Astrocyte of the spinal cord (primary cell): ENCODE measurements at regions not wholly inside any gene's neighbourhood (a gene's known extent, or its start where the extent isn't known, plus 50 kb on each side); places are given as distances from the start of the nearest gene placed in this dataset.

Experiments used
- DNase-seq: peaks from one replicate; pipeline ENCODE4 v3.0.0; 2011; ENCODE audit warnings: low read depth, low spot score
- H3K4me3 ChIP-seq: 2 replicates; pipeline ENCODE4 v1.5.1; 2011; ENCODE audit warnings: low read depth, mild to moderate bottlenecking, low read length, moderate library complexity
- in situ Hi-C: cut with HindIII; loops from 2 replicates; pipeline ENCODE4 v1.10.0; 2017; ENCODE audit warnings: low sequenced_read_pairs
- TF ChIP-seq, protein P1 (sequence below): IDR thresholded peaks from 2 replicates; pipeline ENCODE4 v1.5.1; 2012; ENCODE audit warnings: low read depth, mild to moderate bottlenecking, low read length, inconsistent platforms

DNA sequence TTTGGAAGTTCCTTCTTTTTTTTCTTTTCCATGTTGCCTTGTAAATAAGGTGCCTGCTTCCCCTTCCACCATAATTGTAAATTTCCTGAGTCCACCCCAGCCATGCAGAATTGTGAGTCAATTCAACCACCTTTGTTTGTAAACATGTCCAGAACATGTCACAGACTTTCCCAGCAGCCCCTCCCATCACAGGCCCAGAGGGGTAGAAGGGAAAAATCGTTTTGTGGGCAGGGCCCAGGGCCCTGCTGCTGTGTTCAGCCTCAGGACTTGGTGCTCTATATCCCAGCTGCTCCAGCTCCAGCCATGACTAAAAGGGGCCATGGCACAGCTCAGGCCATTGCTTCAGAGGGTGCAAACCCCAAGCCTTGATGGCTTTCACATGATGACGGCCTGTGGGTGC is 384.6 kb upstream of the NCAM2 start:
- DNase-seq, result no peak
- H3K4me3 ChIP-seq, result no peak overlapping the region
- TF ChIP-seq, protein P1, sequence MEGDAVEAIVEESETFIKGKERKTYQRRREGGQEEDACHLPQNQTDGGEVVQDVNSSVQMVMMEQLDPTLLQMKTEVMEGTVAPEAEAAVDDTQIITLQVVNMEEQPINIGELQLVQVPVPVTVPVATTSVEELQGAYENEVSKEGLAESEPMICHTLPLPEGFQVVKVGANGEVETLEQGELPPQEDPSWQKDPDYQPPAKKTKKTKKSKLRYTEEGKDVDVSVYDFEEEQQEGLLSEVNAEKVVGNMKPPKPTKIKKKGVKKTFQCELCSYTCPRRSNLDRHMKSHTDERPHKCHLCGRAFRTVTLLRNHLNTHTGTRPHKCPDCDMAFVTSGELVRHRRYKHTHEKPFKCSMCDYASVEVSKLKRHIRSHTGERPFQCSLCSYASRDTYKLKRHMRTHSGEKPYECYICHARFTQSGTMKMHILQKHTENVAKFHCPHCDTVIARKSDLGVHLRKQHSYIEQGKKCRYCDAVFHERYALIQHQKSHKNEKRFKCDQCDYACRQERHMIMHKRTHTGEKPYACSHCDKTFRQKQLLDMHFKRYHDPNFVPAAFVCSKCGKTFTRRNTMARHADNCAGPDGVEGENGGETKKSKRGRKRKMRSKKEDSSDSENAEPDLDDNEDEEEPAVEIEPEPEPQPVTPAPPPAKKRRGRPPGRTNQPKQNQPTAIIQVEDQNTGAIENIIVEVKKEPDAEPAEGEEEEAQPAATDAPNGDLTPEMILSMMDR, result no peak
- in situ Hi-C loops, result no loop called here

DNA sequence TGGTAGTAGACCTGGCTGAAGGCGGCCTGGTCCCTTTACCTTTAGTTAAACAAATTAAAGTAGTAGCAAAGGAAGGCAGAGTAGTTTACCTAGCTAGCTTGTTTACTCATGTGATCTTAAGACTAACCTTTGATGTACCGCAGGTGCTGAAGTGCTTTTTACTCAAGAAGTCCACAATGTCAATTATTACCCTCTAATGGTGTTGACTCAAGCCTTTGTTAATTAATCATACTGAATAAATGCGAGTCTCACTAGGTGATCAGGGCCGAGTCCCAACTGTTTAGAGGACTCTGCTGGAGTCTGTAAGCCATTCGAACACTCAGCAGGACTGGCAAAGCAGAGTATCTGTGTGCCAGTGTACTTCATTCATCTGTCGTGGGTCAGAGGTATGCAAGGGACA is 381.1 kb upstream of the NCAM2 start:
- in situ Hi-C loops, result no loop called here
- H3K4me3 ChIP-seq, result no peak overlapping the region
- TF ChIP-seq, protein P1, result no peak
- no peak for DNase-seq

DNA sequence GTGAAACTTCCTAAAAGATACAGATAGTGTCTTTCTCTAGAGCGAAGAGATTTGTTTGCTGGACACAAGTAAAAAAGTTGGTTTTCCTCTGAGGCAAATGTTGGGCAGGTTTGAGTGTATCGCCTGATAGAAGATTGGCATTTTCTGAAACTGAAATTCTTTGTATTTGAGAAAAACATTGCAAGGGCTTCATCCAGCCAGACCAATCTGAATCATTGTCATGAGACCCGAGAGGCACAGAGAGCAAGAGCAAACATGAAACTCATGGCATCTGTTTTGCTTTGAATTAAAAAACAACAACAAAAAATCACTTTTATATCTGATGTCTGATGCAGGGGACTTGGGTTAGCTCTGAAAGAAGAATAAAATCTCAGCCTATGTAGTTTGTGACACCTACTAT is 379.3 kb upstream of the NCAM2 start:
- DNase-seq, result no peak
- H3K4me3 ChIP-seq, result no peak overlapping the region
- in situ Hi-C loops, result no loop called here
- TF ChIP-seq, protein P1, result no peak

DNA sequence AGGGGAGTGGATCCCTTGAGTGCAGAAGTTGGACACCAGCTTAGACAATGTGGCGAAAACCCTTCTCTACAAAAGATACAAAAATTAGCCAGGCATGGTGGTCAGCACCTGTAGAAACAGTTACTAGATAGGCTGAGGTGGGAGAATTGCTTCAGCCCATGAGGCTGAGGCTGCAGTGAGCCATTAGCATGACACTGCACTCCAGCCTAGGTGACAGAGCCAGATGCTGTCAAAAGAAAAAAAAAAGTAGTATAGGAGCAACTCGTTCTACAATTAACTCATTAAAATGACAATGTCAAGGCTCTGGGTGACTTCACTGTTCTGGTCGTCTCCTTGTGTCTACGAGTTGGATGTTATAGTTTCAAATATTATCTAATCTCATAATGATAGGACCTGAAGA is 370.6 kb upstream of the NCAM2 start:
- no peak overlapping the region for H3K4me3 ChIP-seq
- DNase-seq, result no peak
- in situ Hi-C loops, result no loop called here
- TF ChIP-seq, protein P1, result no peak

DNA sequence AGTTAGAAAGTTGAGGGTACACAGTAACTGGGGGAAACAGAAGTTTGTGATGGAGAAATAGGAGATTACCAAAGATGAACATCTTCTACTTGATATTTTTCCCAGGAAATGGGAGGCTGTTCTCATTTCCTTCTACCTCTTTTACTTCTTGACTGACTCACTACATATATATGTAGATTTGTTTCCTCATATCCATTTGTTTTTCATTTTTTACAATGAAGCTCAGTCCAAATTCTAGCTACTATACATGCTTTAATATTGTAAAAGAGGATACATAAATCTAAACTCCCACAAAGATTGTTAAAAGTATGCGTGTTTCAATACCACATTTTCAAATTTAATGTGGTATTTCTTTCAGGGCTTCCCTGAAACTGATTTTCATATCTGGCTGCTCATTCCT is 366.6 kb upstream of the NCAM2 start:
- no peak overlapping the region for H3K4me3 ChIP-seq
- in situ Hi-C loops, result no loop called here
- TF ChIP-seq, protein P1, result no peak

DNA sequence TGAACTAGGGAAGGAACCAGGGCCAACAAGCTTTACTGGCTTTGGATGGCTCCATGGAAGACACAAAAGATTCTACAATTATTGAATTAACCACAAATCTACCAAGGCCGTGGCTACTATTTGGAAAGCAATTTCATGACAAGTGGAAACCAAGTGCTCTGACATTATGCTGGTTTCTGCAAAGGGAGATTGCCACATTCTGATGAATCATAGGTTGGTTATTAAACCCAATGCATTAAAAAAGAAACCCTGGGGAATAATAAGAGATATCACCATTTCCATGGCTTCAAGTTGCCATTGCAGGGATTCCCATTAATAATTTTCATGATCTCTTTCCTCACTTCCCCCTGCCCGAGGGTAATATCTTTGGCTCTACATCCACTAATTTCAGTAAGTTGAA is 359.2 kb upstream of the NCAM2 start:
- H3K4me3 ChIP-seq, result no peak overlapping the region
- DNase-seq, result peak; percentile 15
- TF ChIP-seq, protein P1, result no peak
- in situ Hi-C loops, result no loop called here

More for the DNA sequence above, 366.6 kb upstream of the NCAM2 start:
- no peak for DNase-seq

DNA sequence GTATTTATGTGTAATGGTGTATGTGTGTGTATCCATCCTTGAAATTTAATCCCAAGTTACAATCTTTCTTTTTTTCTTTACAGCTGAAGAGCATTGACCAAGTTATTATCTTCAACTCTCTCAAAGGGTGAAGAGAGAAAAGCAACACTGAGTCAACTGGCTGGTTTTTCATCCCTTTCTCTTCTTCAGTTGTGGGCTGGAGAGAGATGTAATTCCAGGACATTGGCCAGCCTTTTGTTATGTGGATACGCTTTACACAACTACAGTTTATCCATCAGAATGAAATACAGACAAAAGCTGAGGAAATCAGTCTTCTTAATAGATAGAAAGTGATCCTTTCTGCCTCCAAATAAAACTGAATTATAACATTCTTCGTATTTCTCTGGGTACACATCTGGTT is 357.0 kb upstream of the NCAM2 start:
- in situ Hi-C loops, result no loop called here
- H3K4me3 ChIP-seq, result no peak overlapping the region
- TF ChIP-seq, protein P1, result no peak
- no peak for DNase-seq
